ENCODE measurements at regions not wholly inside any gene's neighbourhood (a gene's known extent, or its start where the extent isn't known, plus 50 kb on each side); places are given as distances from the start of the nearest gene placed in this dataset.

GRCh38 chr13:31853643-31854326 is 114.5 kb downstream of the RXFP2 start:
- DNase-seq (ENCODE audit: low read depth in 2 of 2), result no peak

- no peak for DNase-seq (ENCODE audit: low read depth in 2 of 2)
Measured at GRCh38 chr13:31859571-31859970, 120.2 kb downstream of the RXFP2 start.

- no peak for DNase-seq (ENCODE audit: low read depth in 2 of 2)
Measured at GRCh38 chr13:31860002-31860401, 120.7 kb downstream of the RXFP2 start.

GRCh38 chr13:31862828-31863227 is 123.5 kb downstream of the RXFP2 start:
- DNase-seq (ENCODE audit: low read depth in 2 of 2), result no peak

- DNase-seq (ENCODE audit: low read depth in 2 of 2), result no peak
Measured at GRCh38 chr13:31864307-31864706, 125.0 kb downstream of the RXFP2 start.

- no peak for DNase-seq (ENCODE audit: low read depth in 2 of 2)
Measured at GRCh38 chr13:31866099-31866498, 126.8 kb downstream of the RXFP2 start.

GRCh38 chr13:31867709-31868108 is 128.4 kb downstream of the RXFP2 start:
- DNase-seq (ENCODE audit: low read depth in 2 of 2), result no peak

GRCh38 chr13:31869582-31869981 is 130.3 kb downstream of the RXFP2 start:
- no peak for DNase-seq (ENCODE audit: low read depth in 2 of 2)

GRCh38 chr13:31870511-31870910 is 131.2 kb downstream of the RXFP2 start:
- DNase-seq (ENCODE audit: low read depth in 2 of 2), result no peak

GRCh38 chr13:31873145-31873544 is 133.8 kb downstream of the RXFP2 start:
- no peak for DNase-seq (ENCODE audit: low read depth in 2 of 2)

- DNase-seq (ENCODE audit: low read depth in 2 of 2), result no peak
Measured at GRCh38 chr13:31875134-31875533, 135.8 kb downstream of the RXFP2 start.

- DNase-seq (ENCODE audit: low read depth in 2 of 2), result no peak
Measured at GRCh38 chr13:31878052-31878451, 138.7 kb downstream of the RXFP2 start.

- DNase-seq (ENCODE audit: low read depth in 2 of 2), result no peak
Measured at GRCh38 chr13:31878495-31878894, 139.2 kb downstream of the RXFP2 start.

- DNase-seq (ENCODE audit: low read depth in 2 of 2), result no peak
Measured at GRCh38 chr13:31878955-31879354, 139.6 kb downstream of the RXFP2 start.

GRCh38 chr13:31880851-31881494 is 141.6 kb downstream of the RXFP2 start:
- DNase-seq (ENCODE audit: low read depth in 2 of 2), result no peak

GRCh38 chr13:31881495-31881882 is 142.2 kb downstream of the RXFP2 start:
- DNase-seq (ENCODE audit: low read depth in 2 of 2), result no peak

- no peak for DNase-seq (ENCODE audit: low read depth in 2 of 2)
Measured at GRCh38 chr13:31882794-31883193, 143.5 kb downstream of the RXFP2 start.

- no peak for DNase-seq (ENCODE audit: low read depth in 2 of 2)
Measured at GRCh38 chr13:31884556-31884955, 145.2 kb downstream of the RXFP2 start.

GRCh38 chr13:31885994-31886393 is 145.6 kb upstream of the FRY start:
- DNase-seq (ENCODE audit: low read depth in 2 of 2), result no peak

- DNase-seq (ENCODE audit: low read depth in 2 of 2), result no peak
Measured at GRCh38 chr13:31887286-31887685, 144.3 kb upstream of the FRY start.

GRCh38 chr13:31890946-31891345 is 140.6 kb upstream of the FRY start:
- no peak for DNase-seq (ENCODE audit: low read depth in 2 of 2)

- no peak for DNase-seq (ENCODE audit: low read depth in 2 of 2)
Measured at GRCh38 chr13:31891472-31891871, 140.1 kb upstream of the FRY start.

GRCh38 chr13:31894931-31895330 is 136.6 kb upstream of the FRY start:
- DNase-seq (ENCODE audit: low read depth in 2 of 2), result no peak

GRCh38 chr13:31895691-31896090 is 135.9 kb upstream of the FRY start:
- no peak for DNase-seq (ENCODE audit: low read depth in 2 of 2)
